ENCODE measurements at regions not wholly inside any gene's neighbourhood (a gene's known extent, or its start where the extent isn't known, plus 50 kb on each side); places are given as distances from the start of the nearest gene placed in this dataset.

GRCh38 chr2:13089971-13090370, 373.2 kb downstream of the TRIB2 start:
- Mint-ChIP-seq H3K4me3 (ENCODE audit: low read depth) (no peak overlapping the region), H3K27me3 (ENCODE audit: low read depth) (no peaks in the 10 kb centered on the region), H3K9me3 (no peaks in the 10 kb centered on the region), H3K27ac (no peak overlapping the region), H3K36me3 (ENCODE audit: low read depth) (no peaks in the 10 kb centered on the region), H3K4me1 (ENCODE audit: low read depth) (no peaks in the 10 kb centered on the region)
- intact Hi-C loops (cut with micrococcal nuclease), result no loop called here
- DNase-seq (ENCODE audit: low spot score), result no peak

DNA sequence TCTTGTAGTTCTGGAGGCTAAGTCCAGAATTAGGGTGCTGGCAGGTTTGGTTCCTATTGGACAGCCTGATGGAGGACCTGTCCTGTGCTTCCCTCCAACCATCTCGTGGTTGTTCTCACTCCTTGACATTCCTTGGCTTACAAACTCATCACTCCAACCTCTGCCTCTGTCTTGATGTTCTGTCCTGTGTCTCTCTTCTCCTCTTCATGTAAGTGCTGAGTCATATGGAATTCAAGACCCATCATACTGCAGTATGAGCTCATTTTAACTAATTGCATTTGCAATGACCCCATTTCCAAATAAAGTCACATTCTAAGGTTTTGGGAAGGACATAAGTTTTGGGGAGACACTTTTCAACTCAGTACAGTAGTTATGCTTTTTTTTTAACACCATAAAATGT, 374.7 kb downstream of the TRIB2 start:
- H3K27me3 Mint-ChIP-seq (ENCODE audit: low read depth), result no peaks in the 10 kb centered on the region
- H3K4me3 Mint-ChIP-seq (ENCODE audit: low read depth), result no peak overlapping the region
- no peaks in the 10 kb centered on the region for H3K9me3 Mint-ChIP-seq
- no peak overlapping the region for H3K27ac Mint-ChIP-seq
- intact Hi-C loops (cut with micrococcal nuclease), result no loop called here
- H3K4me1 Mint-ChIP-seq (ENCODE audit: low read depth), result no peaks in the 10 kb centered on the region
- H3K36me3 Mint-ChIP-seq (ENCODE audit: low read depth), result no peaks in the 10 kb centered on the region
- no peak for DNase-seq (ENCODE audit: low spot score)

GRCh38 chr2:13091861-13092378, 375.2 kb downstream of the TRIB2 start:
- Mint-ChIP-seq H3K27ac (no peak overlapping the region), H3K9me3 (no peaks in the 10 kb centered on the region), H3K4me1 (ENCODE audit: low read depth) (no peaks in the 10 kb centered on the region), H3K27me3 (ENCODE audit: low read depth) (no peaks in the 10 kb centered on the region), H3K36me3 (ENCODE audit: low read depth) (no peaks in the 10 kb centered on the region), H3K4me3 (ENCODE audit: low read depth) (no peak overlapping the region)
- intact Hi-C loops (cut with micrococcal nuclease), result no loop called here
- no peak for DNase-seq (ENCODE audit: low spot score)

- Mint-ChIP-seq H3K4me3 (ENCODE audit: low read depth) (no peak overlapping the region), H3K36me3 (ENCODE audit: low read depth) (no peaks in the 10 kb centered on the region), H3K27ac (no peak overlapping the region), H3K27me3 (ENCODE audit: low read depth) (no peaks in the 10 kb centered on the region), H3K4me1 (ENCODE audit: low read depth) (no peaks in the 10 kb centered on the region), H3K9me3 (no peaks in the 10 kb centered on the region)
- intact Hi-C loops (cut with micrococcal nuclease), result no loop called here
- DNase-seq (ENCODE audit: low spot score), result no peak
Observed at GRCh38 chr2:13093416-13093991, 376.8 kb downstream of the TRIB2 start.

DNA sequence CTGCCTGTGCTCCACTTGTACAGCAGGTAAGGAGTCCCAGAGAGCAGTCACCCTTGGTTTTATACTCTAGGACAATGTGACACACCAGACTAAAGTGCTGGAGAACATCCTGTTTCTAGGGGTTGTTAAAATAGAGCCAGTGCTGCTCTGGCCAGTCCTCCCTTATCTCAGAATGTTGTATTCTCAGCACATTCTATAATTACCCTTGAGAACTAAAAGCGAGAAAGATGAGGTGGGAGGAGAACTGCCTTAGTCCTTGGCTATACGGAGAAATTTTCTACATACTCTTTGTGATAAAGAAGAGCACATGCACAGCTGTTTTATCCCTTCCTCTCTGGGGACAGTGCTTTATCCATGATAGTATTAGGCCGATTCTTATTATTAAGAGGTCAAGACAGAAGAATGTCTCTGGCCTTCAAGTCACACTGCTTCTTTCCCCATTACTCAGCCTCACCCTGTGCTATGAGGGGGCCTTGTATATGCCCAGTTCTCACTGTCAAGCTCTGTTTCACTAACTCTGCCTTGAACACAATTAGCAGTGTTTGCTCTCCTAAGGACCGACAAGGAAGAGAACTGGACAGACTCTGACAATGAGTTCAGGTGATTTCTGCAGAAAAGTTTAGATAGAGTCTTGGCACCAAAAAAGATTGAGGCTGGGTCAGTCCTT, 385.8 kb downstream of the TRIB2 start:
- intact Hi-C loops (cut with micrococcal nuclease), result no loop called here
- H3K9me3 Mint-ChIP-seq, result no peaks in the 10 kb centered on the region
- no peak for DNase-seq (ENCODE audit: low spot score)
- H3K27me3 Mint-ChIP-seq (ENCODE audit: low read depth), result no peaks in the 10 kb centered on the region
- no peaks in the 10 kb centered on the region for H3K36me3 Mint-ChIP-seq (ENCODE audit: low read depth)
- no peak overlapping the region for H3K4me3 Mint-ChIP-seq (ENCODE audit: low read depth)
- H3K4me1 Mint-ChIP-seq (ENCODE audit: low read depth), result no peaks in the 10 kb centered on the region
- no peak overlapping the region for H3K27ac Mint-ChIP-seq

- Mint-ChIP-seq H3K36me3 (ENCODE audit: low read depth) (no peaks in the 10 kb centered on the region), H3K4me1 (ENCODE audit: low read depth) (no peaks in the 10 kb centered on the region), H3K27ac (no peak overlapping the region)
Observed at GRCh38 chr2:13103151-13103550, 386.4 kb downstream of the TRIB2 start.

DNA sequence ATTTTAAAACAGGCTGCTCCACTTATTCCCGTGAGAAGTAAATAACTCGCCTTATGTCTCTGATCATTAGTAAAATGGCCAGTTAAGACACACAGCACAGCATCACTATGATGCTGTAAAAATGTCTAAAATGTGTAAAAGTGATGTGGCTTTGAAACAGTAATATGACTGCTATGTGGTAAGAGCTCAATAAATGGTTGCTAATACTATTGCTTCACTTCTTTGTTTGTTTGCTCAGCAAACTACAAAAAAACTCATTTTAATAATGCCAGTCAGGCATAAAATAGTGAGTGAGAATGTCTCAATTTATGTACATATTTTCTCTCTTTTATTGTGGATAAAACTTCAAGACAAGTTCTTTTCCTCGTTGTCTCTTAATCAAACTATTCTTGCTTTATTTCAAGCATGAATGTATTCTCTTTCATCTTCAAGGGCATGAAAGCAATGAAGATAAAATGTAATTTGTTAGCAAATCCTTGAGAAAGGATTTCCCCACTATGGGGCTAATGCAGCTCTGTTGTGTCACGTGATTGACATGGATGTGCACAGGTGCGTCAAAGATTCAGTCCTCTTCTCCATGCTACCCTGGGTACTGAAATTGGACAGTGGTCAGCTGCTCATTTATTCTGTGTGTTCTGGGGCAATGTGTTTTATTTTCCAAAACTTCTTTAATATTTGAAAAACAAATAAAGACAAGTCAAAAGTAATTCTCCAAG, 387.2 kb downstream of the TRIB2 start:
- intact Hi-C loops (cut with micrococcal nuclease), result no loop called here
- Mint-ChIP-seq H3K27ac (no peak overlapping the region), H3K4me1 (ENCODE audit: low read depth) (no peaks in the 10 kb centered on the region), H3K36me3 (ENCODE audit: low read depth) (no peaks in the 10 kb centered on the region), H3K4me3 (ENCODE audit: low read depth) (no peak overlapping the region), H3K27me3 (ENCODE audit: low read depth) (no peaks in the 10 kb centered on the region), H3K9me3 (no peaks in the 10 kb centered on the region)
- DNase-seq (ENCODE audit: low spot score), result no peak

More at GRCh38 chr2:13103151-13103550, 386.4 kb downstream of the TRIB2 start:
- intact Hi-C loops (cut with micrococcal nuclease), result no loop called here
- Mint-ChIP-seq H3K9me3 (no peaks in the 10 kb centered on the region), H3K27me3 (ENCODE audit: low read depth) (no peaks in the 10 kb centered on the region), H3K4me3 (ENCODE audit: low read depth) (no peak overlapping the region)
- DNase-seq (ENCODE audit: low spot score), result no peak

DNA sequence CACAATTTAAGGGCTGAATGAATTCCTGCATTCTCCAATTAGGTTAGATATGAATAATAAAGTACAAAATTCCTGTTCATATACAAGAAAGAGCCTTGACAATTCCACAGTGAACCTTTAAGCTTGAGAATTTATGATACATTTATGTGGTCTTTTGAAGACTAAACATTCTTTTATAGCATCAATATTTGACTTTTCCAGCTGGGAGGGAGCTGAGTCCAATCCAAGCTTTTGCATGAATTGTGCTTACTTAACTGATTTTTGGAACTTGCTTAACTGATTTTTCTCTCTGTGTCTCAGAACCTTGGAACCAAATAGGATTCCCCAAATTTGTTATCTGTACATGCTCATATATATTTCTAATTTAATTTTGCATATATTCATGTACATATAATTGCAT, 388.0 kb downstream of the TRIB2 start:
- H3K4me3 Mint-ChIP-seq (ENCODE audit: low read depth), result no peak overlapping the region
- intact Hi-C loops (cut with micrococcal nuclease), result no loop called here
- no peaks in the 10 kb centered on the region for H3K4me1 Mint-ChIP-seq (ENCODE audit: low read depth)
- DNase-seq (ENCODE audit: low spot score), result no peak
- H3K27me3 Mint-ChIP-seq (ENCODE audit: low read depth), result no peaks in the 10 kb centered on the region
- no peaks in the 10 kb centered on the region for H3K9me3 Mint-ChIP-seq
- H3K27ac Mint-ChIP-seq, result no peak overlapping the region
- H3K36me3 Mint-ChIP-seq (ENCODE audit: low read depth), result no peaks in the 10 kb centered on the region

DNA sequence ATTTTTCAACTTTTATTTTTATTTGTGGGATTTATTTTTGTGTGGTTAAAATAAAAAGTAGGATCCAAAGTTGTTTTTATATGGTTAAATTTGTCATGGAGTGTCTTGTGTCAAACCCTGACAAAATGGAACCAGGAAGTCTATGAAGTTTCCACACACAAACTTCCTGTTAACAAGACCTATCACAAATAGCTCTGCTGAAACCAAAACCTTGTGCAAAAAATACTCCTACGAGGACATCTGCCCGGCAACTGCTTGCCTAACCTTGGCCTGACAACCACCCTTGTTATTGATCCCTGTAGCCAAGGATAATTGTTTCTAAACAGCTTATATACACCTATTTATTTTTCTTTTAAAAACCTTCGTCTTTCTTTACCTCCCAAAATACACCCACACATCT, 389.6 kb downstream of the TRIB2 start:
- H3K9me3 Mint-ChIP-seq, result no peaks in the 10 kb centered on the region
- no peak overlapping the region for H3K4me3 Mint-ChIP-seq (ENCODE audit: low read depth)
- H3K4me1 Mint-ChIP-seq (ENCODE audit: low read depth), result no peaks in the 10 kb centered on the region

GRCh38 chr2:13109516-13109915, 392.8 kb downstream of the TRIB2 start:
- H3K36me3 Mint-ChIP-seq (ENCODE audit: low read depth), result no peaks in the 10 kb centered on the region
- DNase-seq (ENCODE audit: low spot score), result no peak
- no peaks in the 10 kb centered on the region for H3K9me3 Mint-ChIP-seq
- H3K27me3 Mint-ChIP-seq (ENCODE audit: low read depth), result no peaks in the 10 kb centered on the region
- no peak overlapping the region for H3K4me3 Mint-ChIP-seq (ENCODE audit: low read depth)
- intact Hi-C loops (cut with micrococcal nuclease), result no loop called here
- no peak overlapping the region for H3K27ac Mint-ChIP-seq
- H3K4me1 Mint-ChIP-seq (ENCODE audit: low read depth), result no peaks in the 10 kb centered on the region

More for the DNA sequence above, 389.6 kb downstream of the TRIB2 start:
- no peaks in the 10 kb centered on the region for H3K36me3 Mint-ChIP-seq (ENCODE audit: low read depth)
- intact Hi-C loops (cut with micrococcal nuclease), result no loop called here
- no peak for DNase-seq (ENCODE audit: low spot score)
- no peak overlapping the region for H3K27ac Mint-ChIP-seq
- no peaks in the 10 kb centered on the region for H3K27me3 Mint-ChIP-seq (ENCODE audit: low read depth)

- H3K4me1 Mint-ChIP-seq (ENCODE audit: low read depth), result no peaks in the 10 kb centered on the region
- no peak overlapping the region for H3K27ac Mint-ChIP-seq
- H3K9me3 Mint-ChIP-seq, result no peaks in the 10 kb centered on the region
- no peak for DNase-seq (ENCODE audit: low spot score)
- intact Hi-C loops (cut with micrococcal nuclease), result no loop called here
- no peaks in the 10 kb centered on the region for H3K27me3 Mint-ChIP-seq (ENCODE audit: low read depth)
- H3K4me3 Mint-ChIP-seq (ENCODE audit: low read depth), result no peak overlapping the region
- no peaks in the 10 kb centered on the region for H3K36me3 Mint-ChIP-seq (ENCODE audit: low read depth)
Observed at GRCh38 chr2:13110825-13111224, 394.1 kb downstream of the TRIB2 start.

DNA sequence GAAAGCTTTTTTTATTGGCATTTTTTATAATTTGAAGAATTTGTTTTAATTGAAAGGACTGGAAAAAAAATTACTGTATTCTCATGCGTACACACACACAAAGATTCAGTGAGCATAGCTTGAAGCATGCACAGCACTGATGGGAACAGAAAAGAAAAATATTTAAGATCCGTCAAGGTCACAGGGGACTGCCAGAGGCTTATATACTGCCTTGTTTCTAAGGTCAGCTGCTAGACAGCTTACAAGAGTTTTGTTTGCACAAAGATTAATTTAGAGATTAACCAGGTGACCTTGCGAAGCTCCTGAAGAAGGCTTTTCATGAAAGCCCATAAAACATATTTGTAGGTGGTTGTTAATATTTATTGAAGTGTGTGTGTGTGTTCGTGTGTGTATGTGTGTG, 396.3 kb downstream of the TRIB2 start:
- Mint-ChIP-seq H3K27me3 (ENCODE audit: low read depth) (no peaks in the 10 kb centered on the region), H3K4me3 (ENCODE audit: low read depth) (no peak overlapping the region), H3K27ac (no peak overlapping the region), H3K4me1 (ENCODE audit: low read depth) (no peaks in the 10 kb centered on the region), H3K36me3 (ENCODE audit: low read depth) (no peaks in the 10 kb centered on the region), H3K9me3 (no peaks in the 10 kb centered on the region)
- no peak for DNase-seq (ENCODE audit: low spot score)
- intact Hi-C loops (cut with micrococcal nuclease), result no loop called here

DNA sequence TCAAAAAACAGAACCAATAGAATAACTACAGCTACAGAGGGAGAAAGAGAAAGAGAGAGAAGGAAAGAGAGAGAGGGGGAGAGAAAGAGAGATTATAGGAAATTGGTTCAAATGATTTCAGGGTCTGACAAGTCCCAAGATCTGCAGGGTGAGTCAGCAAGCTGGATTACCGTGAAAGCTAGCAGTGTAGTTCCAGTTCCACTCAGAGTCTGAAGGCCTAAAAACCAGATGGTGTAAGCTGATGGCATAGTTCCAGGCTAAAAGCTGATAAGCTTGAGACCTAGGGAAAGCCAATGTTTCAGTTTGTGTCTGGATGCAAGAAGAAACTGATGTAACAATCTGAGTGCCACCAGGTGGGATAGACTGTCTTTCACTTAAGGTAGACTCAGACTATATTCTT, 397.7 kb downstream of the TRIB2 start:
- Mint-ChIP-seq H3K27ac (no peak overlapping the region), H3K4me3 (ENCODE audit: low read depth) (no peak overlapping the region), H3K4me1 (ENCODE audit: low read depth) (no peaks in the 10 kb centered on the region), H3K9me3 (no peaks in the 10 kb centered on the region), H3K27me3 (ENCODE audit: low read depth) (no peaks in the 10 kb centered on the region), H3K36me3 (ENCODE audit: low read depth) (no peaks in the 10 kb centered on the region)
- intact Hi-C loops (cut with micrococcal nuclease), result no loop called here
- no peak for DNase-seq (ENCODE audit: low spot score)
